DMS79 (cell line): ENCODE measurements at regions not wholly inside any gene's neighbourhood (a gene's known extent, or its start where the extent isn't known, plus 50 kb on each side); places are given as distances from the start of the nearest gene placed in this dataset.

ENCODE experiments used
- DNase-seq: peaks from one replicate; lab custom pipeline; 2025; lab: John Stamatoyannopoulos, UW

DNA sequence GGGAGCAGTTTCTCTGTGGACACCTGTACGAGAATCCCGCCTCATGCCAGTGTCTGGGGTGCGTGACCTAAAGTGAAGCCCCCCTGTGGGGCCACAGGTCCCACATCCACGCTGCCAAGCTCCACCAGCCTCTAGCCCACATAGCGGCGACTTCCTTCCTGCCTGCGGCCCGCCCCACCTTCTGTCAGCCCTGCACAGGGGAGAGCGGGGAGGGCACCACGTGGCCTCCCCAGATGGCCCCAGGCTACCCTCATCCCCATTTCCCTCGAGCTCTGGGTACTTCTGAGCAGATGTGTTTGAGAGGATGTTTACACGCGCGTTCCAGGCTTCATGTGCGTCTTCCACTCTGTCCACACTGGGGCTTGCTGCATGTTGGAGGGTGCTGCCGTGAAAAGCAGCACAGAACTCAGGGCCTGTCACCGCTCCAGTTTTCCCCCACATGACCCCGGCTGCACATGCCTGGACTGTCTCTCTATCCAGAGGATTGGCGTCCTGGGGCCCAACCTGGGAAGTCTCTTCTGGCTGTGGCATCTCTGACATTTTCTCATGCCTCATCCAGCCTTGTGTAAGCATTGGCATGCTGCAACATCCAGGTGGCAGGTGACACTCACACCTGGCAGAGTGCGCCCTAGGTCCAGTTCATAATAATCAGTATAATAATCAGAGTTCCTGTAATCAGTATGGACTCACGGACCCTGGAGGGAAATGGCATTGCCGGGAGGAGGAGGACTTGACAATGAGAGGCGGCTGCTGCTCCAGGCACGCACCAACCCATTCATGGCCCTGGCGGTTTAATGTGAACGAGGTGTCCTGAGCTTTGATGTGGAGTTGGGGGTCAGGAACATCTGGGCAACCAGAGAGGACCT is 146.3 kb upstream of the TWIST2 start:
- DNase-seq = no peak

DNA sequence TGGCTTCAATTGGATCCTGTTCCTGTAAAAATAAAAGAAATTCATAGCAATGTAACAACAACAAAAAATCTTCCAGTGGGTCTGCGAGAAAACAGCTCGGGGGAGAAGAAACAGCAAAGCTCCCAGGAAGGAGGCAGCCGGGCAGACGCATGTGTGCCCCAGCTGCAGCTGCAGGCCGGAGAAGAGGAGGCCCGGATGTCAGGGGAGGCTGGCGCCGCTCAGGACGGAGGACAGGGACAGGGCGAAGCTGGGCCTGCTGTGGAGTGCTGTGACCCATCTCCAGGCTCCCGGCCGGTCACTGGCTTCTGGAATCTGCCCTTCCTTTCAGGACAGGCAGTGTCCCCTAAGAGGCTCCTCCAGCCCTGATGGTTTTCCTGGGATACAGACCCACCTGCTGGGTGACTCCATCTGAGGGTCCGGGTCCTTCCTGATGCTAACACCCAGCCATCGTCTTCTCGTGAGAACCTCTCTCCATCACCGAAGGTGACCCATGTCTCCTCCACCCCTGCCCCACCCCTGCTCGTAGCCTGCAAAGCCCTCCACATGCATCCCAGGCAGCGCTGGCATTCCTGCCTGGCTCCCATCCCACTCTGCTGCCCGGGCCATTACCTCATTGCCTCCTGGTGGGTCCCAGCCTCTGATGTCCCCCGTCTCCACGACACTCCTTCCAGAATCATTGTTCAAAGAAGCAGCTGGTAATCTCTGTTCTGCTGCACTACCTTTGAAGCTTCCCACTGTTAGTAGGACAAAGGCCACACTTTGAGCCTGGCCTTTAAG is 145.4 kb upstream of the TWIST2 start:
- no peak for DNase-seq

DNA sequence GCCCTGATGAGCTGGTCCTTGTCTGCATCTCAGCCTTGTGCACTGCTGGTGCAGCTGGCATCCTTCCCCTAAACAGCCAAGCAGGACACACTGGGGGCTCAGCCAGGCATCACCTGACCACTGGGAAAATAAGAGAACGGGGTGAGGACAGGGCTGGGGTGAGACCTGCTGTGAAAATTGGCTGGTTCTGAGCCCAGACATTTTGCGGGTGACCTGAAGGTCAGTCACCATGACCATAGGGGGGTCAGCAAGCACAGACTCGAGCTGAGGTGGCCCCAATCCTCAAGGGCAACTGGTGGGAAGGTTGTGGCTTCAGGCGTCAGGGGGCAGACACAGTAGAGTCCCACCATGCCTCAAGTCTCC is 144.9 kb upstream of the TWIST2 start:
- DNase-seq = no peak

DNA sequence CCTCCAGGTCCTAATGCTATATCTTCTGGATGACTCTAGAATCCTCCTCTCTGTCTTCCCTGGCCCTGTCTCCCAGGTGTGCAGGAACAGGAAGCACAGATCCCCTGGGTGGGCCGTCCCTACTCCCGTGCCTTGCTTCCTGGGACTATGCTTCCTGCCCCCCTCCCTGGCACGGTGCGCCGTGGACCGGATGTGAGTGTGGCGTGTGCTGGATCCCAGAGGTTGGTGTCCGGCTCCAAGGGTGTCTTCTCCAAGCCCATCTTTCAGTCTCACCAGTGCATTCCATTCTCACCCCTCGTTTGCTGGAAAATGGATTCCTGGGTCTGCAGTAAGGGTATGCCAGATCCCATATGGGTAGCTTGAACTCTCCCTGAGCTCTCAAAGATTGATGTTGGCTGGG is 144.4 kb upstream of the TWIST2 start:
- no peak for DNase-seq

DNA sequence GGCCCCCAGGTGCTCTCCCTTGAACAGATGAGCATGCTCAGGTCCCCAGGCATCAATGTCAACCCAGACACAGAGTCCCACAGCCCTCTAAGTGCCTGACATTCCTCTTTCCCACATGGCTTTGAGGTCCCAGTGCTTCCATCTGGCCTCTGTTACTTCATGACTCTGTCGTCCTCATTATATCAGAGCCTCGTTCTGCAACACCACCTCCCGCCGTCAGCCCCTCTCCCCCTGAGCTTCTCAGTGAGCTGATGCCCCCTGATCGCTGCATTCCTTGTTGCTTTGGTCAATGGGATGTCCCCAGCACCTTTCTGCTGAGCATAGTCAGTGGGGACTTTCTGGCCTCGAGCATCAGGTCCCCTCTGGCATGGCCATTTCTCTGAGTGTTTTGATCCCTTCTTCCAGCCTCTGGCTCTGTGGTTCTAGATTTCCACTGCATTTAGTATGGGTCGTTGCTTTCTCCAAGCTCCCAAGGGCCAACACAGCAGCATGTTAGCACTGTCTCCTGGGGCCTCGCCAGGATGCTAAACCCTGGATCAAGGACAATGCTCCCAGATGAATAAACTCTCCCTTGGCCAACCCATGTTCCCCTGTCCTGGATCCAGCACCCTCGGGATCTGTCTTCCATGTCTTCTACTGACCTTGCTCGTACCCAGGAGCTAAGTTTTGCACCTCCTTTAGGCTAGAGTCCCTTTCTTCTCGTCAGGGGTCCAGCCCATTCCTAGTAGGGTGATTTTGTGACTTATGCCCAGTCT is 143.2 kb upstream of the TWIST2 start:
- DNase-seq = no peak

DNA sequence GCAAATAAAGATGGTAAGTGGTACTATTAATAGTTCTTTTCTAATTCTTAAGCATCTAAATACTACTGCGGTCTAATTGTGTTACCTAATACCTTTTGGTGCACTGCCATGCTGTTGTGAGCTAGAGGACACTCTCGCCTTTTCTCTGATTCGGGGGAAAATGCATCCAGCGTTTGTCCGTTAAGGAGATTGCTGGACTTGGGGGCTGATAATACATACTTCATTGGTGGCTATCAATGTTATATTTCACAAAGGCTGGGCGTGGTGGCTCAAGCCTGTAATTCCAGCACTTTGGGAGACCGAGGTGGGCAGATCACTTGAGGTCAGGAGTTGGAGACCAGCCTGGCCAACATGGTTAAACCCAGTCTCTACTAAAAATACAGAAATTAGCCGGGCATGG is 141.7 kb upstream of the TWIST2 start:
- DNase-seq = no peak

DNA sequence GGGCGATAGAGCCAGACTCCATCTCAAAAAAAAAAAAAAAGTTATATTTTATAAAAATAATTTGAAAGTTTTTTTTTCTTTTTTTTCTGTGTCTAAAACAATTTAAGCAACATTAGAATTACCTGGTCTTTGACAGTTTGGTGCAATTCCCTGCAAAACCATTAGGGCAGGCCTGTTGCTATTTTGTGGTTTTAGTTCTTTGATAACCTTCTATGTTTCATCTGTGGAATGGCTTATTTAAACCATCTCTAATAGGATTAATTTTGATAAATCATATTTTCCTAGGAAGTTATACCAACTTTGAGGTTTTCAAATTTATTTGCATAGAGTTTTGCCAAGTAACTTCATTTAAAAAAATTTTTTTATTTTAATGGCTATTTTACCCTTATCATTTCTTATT is 141.2 kb upstream of the TWIST2 start:
- no peak for DNase-seq

DNA sequence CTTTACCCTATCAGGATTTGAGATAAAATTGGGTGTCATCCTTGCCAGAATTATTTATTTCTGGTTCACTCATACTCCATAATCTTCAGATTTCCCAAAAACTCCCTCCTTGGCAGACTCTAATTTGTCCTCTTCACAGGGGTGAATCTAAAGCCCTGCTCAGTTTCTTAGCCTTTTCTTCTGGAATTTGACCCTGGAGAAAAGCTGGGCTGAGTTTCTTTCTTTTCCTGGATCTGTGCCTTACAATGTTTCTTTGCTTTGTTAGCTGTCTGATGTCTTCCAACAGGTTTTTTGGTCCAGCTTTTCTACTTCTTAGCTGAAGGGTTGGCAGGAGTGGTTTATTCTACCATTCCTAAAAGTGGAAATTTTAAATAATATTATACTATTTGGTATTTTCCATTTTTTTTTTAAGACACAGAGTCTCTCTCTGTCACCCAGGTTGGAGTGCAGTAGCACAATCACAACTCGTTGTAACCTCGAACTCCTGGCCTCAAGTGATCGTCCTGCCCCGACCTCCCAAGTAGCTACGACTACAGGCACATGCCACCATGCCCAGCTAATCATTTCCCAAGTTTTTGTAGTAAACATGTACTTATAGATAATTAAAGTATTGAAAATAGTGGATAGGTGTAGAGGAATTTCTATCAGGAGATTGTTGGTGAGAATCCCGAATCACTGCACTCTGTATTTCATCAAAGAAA is 138.4 kb upstream of the TWIST2 start:
- no peak for DNase-seq

DNA sequence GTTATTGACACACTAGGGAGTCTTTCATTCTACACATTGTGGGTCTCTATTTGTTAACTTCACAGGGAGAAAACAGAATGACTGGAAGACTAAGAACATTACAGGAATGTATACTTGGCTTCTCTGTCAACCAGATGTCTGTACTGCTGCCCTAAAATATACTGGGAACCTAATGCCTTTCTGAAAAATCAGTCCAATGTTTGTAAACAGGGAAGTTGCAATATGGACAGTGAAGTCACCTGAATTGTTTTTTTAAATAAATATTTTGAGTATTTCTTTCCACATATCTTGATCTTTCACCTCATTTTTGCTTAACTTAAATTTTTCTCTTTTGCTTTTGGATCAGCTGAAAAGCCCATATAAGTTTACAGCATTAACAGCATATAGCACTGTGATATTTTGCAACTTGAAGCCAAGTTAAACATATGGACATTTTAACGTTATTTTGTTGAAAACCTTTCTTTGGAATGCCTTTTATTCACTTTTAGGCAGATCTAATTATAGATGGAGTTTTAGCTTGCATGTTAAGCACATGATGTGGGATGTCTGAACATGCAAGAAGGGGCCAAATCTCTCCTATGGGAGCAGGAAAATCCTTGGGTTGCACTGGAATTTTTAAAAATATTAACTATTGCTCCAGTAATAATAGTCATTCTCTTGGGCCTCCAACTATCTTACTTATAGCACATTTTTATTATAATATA is 137.7 kb upstream of the TWIST2 start:
- DNase-seq = no peak

DNA sequence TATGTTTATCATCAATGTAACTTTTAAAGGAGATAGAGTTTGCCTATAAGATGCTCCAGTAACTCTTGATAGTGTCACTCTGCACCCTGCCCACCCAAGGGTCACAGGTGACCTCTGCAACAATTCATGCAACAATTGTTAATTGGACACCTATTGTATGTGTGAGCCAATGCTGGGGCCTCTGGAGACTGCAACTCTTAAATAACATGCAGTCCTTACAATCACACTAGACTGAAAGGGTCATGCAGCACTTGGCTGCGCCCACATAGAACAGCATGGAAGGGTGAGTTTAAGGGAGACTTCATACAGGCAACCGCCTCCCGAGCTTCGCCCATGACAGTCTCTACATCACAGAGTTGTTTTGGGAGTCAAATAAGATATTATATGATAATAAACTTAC is 137.1 kb upstream of the TWIST2 start:
- no peak for DNase-seq

DNA sequence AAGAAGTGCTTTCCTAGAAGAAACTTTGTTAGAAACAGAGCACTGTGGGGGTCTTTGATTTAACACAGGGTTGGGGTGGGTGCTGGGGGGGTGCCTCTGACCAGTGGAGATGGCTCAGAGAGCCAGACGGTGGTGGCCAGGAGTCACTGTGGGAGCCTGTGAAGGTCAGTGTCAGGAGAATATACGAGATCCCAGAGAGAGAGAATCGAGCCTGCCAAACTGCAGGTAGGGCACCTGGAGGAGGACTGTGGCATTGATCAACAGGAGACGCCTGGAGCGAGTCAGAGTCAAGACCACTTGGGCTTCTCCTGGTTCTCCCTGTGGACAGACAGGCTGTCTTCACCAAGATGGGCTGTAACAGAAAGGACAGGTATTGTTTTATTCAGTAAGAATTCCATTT is 136.5 kb upstream of the TWIST2 start:
- DNase-seq = no peak

DNA sequence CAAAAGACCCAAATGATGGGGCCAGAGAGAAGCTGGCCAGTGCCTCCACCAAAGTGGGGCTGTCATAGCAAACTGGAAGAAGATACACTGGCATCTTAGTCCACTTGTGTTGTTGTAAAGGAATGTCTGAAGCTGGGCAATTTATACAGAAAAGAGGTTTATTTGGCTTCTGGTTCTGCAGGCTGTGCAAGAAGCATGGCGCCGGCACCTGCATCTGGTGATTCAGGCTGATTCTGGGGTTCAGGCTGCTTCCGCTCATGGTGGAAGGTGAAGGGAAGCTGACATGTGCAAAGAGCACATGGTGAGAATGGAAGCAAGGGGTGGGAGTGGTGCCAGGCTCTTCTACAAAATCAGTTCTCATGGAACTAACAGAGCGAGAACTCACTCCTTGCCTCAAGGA is 135.9 kb upstream of the TWIST2 start:
- no peak for DNase-seq

DNA sequence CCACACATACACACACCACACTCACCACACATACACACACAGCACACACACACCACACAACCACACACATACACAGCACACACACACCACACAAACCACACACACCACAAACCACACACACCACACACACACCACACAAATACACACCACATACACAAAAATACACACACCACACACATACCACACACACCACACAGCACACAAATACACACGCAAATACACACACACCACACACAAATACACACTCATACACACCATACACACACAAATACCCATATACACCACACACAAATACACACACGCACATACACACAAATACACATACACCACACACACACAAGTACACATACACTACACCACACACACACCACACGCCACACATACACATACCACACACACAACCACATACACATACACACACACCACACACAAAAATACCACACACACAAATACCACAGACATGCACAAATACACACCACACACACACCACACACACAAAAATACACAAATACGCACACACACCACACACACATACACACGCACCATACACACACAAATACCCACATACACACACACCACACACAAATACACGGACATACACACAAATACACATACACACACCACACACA is 134.6 kb upstream of the TWIST2 start:
- DNase-seq = no peak

DNA sequence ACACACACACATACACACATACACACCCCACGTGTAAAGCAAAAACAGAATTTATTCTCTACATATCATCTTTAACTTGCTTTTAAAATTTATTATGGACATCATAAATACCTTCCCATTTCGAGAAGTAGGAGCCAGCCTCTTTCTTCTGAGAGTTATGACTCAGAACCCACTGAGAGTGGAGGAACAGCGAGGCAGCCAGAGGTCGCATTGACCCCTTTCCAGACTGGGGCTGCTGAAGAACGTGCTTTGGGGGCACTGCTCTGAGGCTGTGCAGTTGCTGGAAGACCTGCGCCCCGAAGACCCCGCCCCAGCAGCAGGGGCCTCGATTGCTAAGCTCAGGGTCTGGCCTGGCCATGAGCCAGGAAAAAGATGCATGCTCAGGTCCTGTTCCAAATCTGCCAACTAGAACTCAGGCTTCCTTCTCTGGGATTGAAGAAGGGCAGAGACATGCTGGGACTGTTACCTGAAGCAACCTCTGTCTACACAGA is 133.8 kb upstream of the TWIST2 start:
- no peak for DNase-seq

DNA sequence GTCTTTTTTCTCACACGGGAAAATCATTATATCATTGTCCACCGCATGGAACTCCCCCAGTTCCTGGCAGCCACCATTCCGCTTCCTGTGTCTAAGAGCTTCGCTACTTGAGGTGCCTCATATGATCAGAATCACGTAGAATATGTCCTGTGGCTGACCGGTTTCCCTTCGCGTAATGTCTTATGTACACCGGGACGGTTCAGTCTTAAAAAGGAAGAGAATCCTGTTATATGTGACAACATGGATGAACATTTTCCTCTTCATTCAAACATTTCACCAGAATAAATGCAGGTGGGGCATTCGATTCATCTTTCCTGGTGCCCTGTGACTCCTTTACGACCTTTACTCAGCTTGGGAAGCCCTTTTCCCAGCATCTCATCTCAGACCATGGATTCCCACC is 131.7 kb upstream of the TWIST2 start:
- DNase-seq = no peak

DNA sequence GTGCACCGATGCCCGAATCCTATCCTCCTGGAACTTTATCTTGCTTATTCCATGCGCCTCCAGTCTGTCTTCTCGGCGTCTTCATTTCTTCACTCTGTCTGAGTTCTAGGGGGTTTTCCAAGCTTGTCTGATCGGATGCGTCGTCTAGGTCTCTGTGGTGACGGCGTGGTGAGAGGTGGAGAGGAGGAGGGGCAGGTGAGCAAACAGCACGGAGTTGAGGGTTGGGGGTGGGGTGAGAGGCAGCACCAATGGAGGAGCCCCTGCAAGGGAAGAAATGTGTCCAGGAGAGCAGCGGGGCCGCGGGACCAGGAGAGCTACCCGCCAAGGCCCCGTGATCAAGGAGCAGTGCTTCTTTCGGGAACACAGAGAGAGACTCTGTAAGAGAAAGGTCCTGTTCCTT is 131.3 kb upstream of the TWIST2 start:
- no peak for DNase-seq

DNA sequence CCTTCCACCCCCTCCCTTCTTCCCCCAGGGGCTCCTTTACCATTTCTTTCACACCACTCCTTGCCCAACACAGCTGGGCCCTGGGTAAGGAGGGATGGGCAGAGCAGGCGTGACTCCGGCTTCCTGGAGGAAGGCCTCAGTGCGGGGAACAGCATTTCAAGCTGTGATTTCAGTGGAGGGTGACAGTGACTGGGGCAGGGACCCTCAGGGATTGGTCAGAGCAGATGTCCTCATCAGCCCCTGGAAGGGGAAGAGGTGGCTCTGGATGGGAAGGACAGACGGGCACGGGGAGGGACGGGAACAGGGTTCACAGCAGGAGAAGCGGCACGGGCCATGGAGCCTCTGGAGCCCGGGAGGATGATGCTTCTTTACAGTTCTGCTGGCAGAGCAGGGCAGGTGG is 130.8 kb upstream of the TWIST2 start:
- DNase-seq = no peak

DNA sequence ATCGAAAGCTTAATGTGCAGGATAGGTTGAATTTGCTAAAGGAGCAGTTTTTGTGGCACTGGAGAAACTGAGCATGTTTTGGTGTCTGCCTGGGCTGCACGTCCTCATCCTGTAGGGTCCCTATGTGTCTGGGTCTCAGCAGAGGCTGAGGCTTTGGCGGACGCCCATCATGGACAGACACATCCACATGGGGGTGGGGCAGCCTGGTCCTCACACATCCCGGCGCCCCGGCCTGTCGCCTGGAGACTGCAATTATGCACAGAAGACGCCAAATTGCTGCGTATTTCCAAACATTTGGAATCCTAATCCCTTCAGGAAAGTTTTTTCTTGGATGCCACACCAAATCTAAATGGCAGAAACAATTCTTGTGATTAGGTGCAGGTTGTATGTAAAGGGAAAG is 128.2 kb upstream of the TWIST2 start:
- DNase-seq = no peak

DNA sequence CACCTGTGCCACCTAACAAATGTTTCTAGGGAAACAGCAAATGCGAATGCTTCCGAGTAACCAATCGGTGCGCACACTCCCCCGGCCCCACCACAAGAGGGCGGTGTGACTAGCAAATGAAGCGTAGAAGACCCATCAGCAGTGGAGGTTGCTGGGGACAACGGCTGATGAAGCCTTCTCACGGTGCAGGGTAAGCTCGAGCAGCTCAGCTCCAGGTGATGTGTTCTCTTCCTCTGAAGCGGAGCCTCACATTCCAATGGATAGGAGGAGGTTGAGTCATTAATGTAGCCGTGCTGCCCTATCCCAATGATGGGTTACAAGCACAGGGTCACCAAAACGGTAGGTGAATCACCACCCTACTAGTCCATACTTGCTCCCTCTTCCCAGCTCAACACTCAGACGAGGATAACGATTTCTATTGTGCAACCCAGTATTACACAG is 127.6 kb upstream of the TWIST2 start:
- no peak for DNase-seq

DNA sequence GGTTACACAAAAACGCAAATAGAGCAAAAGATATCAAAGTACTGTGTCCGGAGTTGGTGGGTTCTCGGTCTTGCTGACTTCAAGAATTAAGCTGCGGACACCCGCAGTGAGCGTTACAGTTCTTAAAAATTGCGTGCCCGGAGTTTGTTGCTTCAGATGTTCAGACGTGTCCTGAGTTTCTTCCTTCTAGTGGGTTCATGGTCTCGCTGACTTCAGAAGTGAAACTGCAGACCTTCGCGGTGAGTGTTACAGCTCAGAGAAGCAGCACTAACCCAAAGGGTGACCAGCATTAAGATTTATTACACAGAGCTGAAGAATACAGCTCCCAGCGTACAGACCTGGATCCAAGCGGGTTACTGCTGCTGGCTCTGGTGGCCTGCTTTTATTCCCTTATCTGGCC is 125.7 kb upstream of the TWIST2 start:
- DNase-seq = no peak

DNA sequence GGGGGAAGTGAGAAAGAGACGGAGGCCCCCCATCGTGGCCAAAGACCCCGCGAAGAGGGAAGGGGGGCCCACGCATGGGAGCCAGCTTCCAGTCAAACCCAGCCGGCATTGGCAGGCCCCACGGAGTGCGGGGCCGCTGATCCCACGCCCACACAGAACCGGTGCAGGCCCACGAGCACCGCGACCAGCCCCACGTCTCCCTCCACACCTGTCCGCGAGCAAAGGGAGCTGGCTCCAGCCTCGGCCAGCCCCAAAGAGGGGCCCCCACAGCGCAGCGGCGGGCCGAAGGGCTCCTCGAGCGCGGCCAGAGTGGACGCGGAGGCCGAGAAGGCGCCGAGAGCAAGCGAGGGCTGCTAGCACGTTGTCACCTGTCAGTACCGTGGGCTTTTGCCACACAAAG is 125.0 kb upstream of the TWIST2 start:
- no peak for DNase-seq
